NCI-H2227 treated with DMSO at 0.1 percent for 48 hours (cell line): ENCODE measurements at regions not wholly inside any gene's neighbourhood (a gene's known extent, or its start where the extent isn't known, plus 50 kb on each side); places are given as distances from the start of the nearest gene placed in this dataset.

Experiments used
- DNase-seq: peaks from one replicate; lab custom pipeline; 2025; lab: John Stamatoyannopoulos, UW

- DNase-seq, result no peak
Observed at GRCh38 chr6:41471064-41471895, 74.9 kb upstream of the FOXP4 start.

GRCh38 chr6:41474213-41474933 lies 71.8 kb upstream of the FOXP4 start:
- DNase-seq, result no peak

- DNase-seq, result no peak
Observed at GRCh38 chr6:41475164-41475563, 71.0 kb upstream of the FOXP4 start.

- DNase-seq, result no peak
Observed at GRCh38 chr6:41475737-41476357, 70.3 kb upstream of the FOXP4 start.

- DNase-seq, result no peak
Observed at GRCh38 chr6:41476401-41476800, 69.8 kb upstream of the FOXP4 start.

GRCh38 chr6:41477572-41477971 lies 68.6 kb upstream of the FOXP4 start:
- no peak for DNase-seq

GRCh38 chr6:41483943-41484342 lies 62.2 kb upstream of the FOXP4 start:
- DNase-seq, result no peak

- no peak for DNase-seq
Observed at GRCh38 chr6:41487860-41488432, 58.2 kb upstream of the FOXP4 start.

- DNase-seq, result peak; percentile 87
Observed at GRCh38 chr6:41488433-41489119, 57.6 kb upstream of the FOXP4 start.

GRCh38 chr6:41489120-41489851 lies 56.9 kb upstream of the FOXP4 start:
- no peak for DNase-seq

- no peak for DNase-seq
Observed at GRCh38 chr6:41492261-41492891, 53.8 kb upstream of the FOXP4 start.

- DNase-seq, result no peak
Observed at GRCh38 chr6:41494212-41495110, 51.7 kb upstream of the FOXP4 start.
